Stimulated activated CD8-positive, alpha-beta memory T cell treated with anti-CD3 and anti-CD28 coated beads, Interleukin-4, amount 100 ng/mL, for 1 hour (primary cell): ENCODE measurements at regions not wholly inside any gene's neighbourhood (a gene's known extent, or its start where the extent isn't known, plus 50 kb on each side); places are given as distances from the start of the nearest gene placed in this dataset.
"Not testable (repeated sequence)": the region's sequence is repeated elsewhere in the genome, so short reads cannot be mapped to it uniquely, and the experiment has no call there.

ENCODE experiments used
- DNase-seq, 2 donors: peaks; one replicate each; pipeline ENCODE4 v3.0.0-alpha.2; 2020; ENCODE audit warnings: low read depth in 2 of 2, low spot score in 1 of 2

GRCh38 chr6:110558575-110558974, 82.2 kb upstream of the SLC22A16 start:
- DNase-seq = no peak

- no peak for DNase-seq
These were observed 80.8 kb upstream of the SLC22A16 start for GRCh38 chr6:110557199-110557598.

- no peak for DNase-seq
These were observed 80.1 kb upstream of the SLC22A16 start for GRCh38 chr6:110556317-110557110.

GRCh38 chr6:110554966-110555460, 78.6 kb upstream of the SLC22A16 start:
- no peak for DNase-seq

GRCh38 chr6:110554441-110554840, 78.0 kb upstream of the SLC22A16 start:
- DNase-seq = no peak

- no peak for DNase-seq
These were observed 76.7 kb upstream of the SLC22A16 start for GRCh38 chr6:110552901-110553641.

GRCh38 chr6:110552076-110552475, 75.7 kb upstream of the SLC22A16 start:
- no peak for DNase-seq

- DNase-seq = no peak
These were observed 74.7 kb upstream of the SLC22A16 start for GRCh38 chr6:110551088-110551487.

GRCh38 chr6:110550353-110550752, 73.9 kb upstream of the SLC22A16 start:
- DNase-seq = no peak

- no peak for DNase-seq
These were observed 72.9 kb upstream of the SLC22A16 start for GRCh38 chr6:110549277-110549676.

- DNase-seq = no peak
These were observed 71.9 kb upstream of the SLC22A16 start for GRCh38 chr6:110548110-110548847.

GRCh38 chr6:110547266-110547964, 71.0 kb upstream of the SLC22A16 start:
- no peak for DNase-seq

GRCh38 chr6:110545081-110545872, 68.9 kb upstream of the SLC22A16 start:
- no peak for DNase-seq

- no peak for DNase-seq
These were observed 68.1 kb upstream of the SLC22A16 start for GRCh38 chr6:110544472-110544871.

- no peak for DNase-seq
These were observed 66.7 kb upstream of the SLC22A16 start for GRCh38 chr6:110543106-110543505.

- no peak for DNase-seq
These were observed 66.1 kb upstream of the SLC22A16 start for GRCh38 chr6:110542311-110543024.

- no peak for DNase-seq
These were observed 65.4 kb upstream of the SLC22A16 start for GRCh38 chr6:110541701-110542309.

GRCh38 chr6:110539277-110540019, 63.0 kb upstream of the SLC22A16 start:
- not testable (repeated sequence) for DNase-seq
